SK-N-SH (cell line): ENCODE measurements at regions not wholly inside any gene's neighbourhood (a gene's known extent, or its start where the extent isn't known, plus 50 kb on each side); places are given as distances from the start of the nearest gene placed in this dataset.
A peak's percentile ranks its signal among the peaks of the same experiment; 100 is the strongest.

Experiments used
- CTCF ChIA-PET: fragments of 300-600, 350-600 bp; formaldehyde crosslinking; extraction: SDS; loops from one replicate; lab custom pipeline; 2021; lab: Yijun Ruan, JAX
- POLR2A ChIA-PET: fragments of 350-600 bp; sonication (Branson Sonifier 250); formaldehyde crosslinking; extraction: SDS; loops from one replicate; lab custom pipeline; 2020; ENCODE audit warnings: antibody characterized with exemption, inconsistent platforms; lab: Yijun Ruan, JAX
- DNase-seq: peaks from one replicate; pipeline ENCODE4 v3.0.0; 2012
- H2AFZ ChIP-seq: fragments of 200-600 bp; sonication (generic); 2 replicates; pipeline ENCODE4 v1.8.1; 2016; ENCODE audit warnings: antibody characterized with exemption, mild to moderate bottlenecking, low read depth
- H3F3A ChIP-seq: fragments of 200-600 bp; sonication (generic); replicated peaks from 2 replicates; pipeline ENCODE3; 2016; ENCODE audit warnings: antibody characterized with exemption, mild to moderate bottlenecking; ENCODE audit not compliant: insufficient read depth
- H3K27ac ChIP-seq, 2 experiments: fragments of 200-500 bp in 1 of 2; fragments of 200-600 bp in 1 of 2; sonication (Bioruptor generic) in 1 of 2; sonication (generic), shearing (Covaris generic) in 1 of 2; 2 replicates each; pipeline versions ENCODE4 v1.5.1 to v1.6.1; 2014 to 2016; ENCODE audit warnings: low read depth in 2 of 2, inconsistent platforms in 1 of 2, low read length in 1 of 2, mild to moderate bottlenecking in 1 of 2, mixed read lengths in 1 of 2
- H3K27me3 ChIP-seq: fragments of 200-600 bp; sonication (generic), shearing (Covaris generic); 2 replicates; pipeline ENCODE4 v1.6.1; 2016; ENCODE audit warnings: mixed run types; ENCODE audit not compliant: insufficient read depth
- H3K36me3 ChIP-seq, 2 experiments: fragments of 200-500 bp in 1 of 2; fragments of 200-600 bp in 1 of 2; sonication (Bioruptor generic) in 1 of 2; sonication (generic) in 1 of 2; replicated peaks in 1 of 2; 2 replicates each; pipeline versions ENCODE3 to v1.5.1; 2014 to 2016; ENCODE audit warnings: low read length in 1 of 2, mild to moderate bottlenecking in 1 of 2; ENCODE audit not compliant: insufficient read depth in 2 of 2, control insufficient read depth in 1 of 2
- H3K4me1 ChIP-seq, 2 experiments: fragments of 200-500 bp in 1 of 2; fragments of 200-600 bp in 1 of 2; sonication (Bioruptor generic) in 1 of 2; sonication (generic), shearing (Covaris generic) in 1 of 2; 2 replicates each; pipeline versions ENCODE4 v1.5.1 to v1.6.1; 2014 to 2016; ENCODE audit warnings: low read depth in 1 of 2, low read length in 1 of 2, mixed run types in 1 of 2; ENCODE audit not compliant: insufficient read depth in 2 of 2, control insufficient read depth in 1 of 2
- H3K4me2 ChIP-seq: fragments of 200-600 bp; sonication (generic), shearing (Covaris generic); 2 replicates; pipeline ENCODE4 v1.6.1; 2017; ENCODE audit warnings: mixed run types
- H3K4me3 ChIP-seq, 2 experiments: fragments of 200-500 bp in 1 of 2; fragments of 200-600 bp in 1 of 2; sonication (Bioruptor generic) in 1 of 2; sonication (generic), shearing (Covaris generic) in 1 of 2; 2 replicates each; pipeline versions ENCODE4 v1.5.1 to v1.8.1; 2014 to 2016; ENCODE audit warnings: low read depth in 2 of 2, inconsistent platforms in 1 of 2, low read length in 1 of 2, mild to moderate bottlenecking in 1 of 2, mixed read lengths in 1 of 2, moderate library complexity in 1 of 2
- H3K79me2 ChIP-seq: fragments of 200-600 bp; sonication (generic); 2 replicates; pipeline ENCODE4 v1.8.1; 2017; ENCODE audit warnings: mild to moderate bottlenecking; ENCODE audit not compliant: insufficient read depth
- H3K9ac ChIP-seq: fragments of 200-600 bp; sonication (generic); 2 replicates; pipeline ENCODE4 v1.6.1; 2017; ENCODE audit warnings: mixed run types
- H3K9me2 ChIP-seq: fragments of 200-600 bp; sonication (generic); 2 replicates; pipeline ENCODE4 v1.6.1; 2017; ENCODE audit warnings: mixed run types
- H3K9me3 ChIP-seq: fragments of 200-600 bp; sonication (generic); 2 replicates; pipeline ENCODE4 v1.6.1; 2017; ENCODE audit warnings: mixed run types, mild to moderate bottlenecking, moderate library complexity
- H4K20me1 ChIP-seq: fragments of 200-600 bp; sonication (generic); 2 replicates; pipeline ENCODE4 v1.6.1; 2017; ENCODE audit warnings: mild to moderate bottlenecking, mixed run types; ENCODE audit not compliant: insufficient read depth
- CHD2 ChIP-seq: fragments of 150-350 bp; IDR thresholded peaks from 2 replicates; pipeline ENCODE4 v1.6.1; 2018; ENCODE audit warnings: low read length; ENCODE audit not compliant: partially characterized antibody
- CTCF ChIP-seq: fragments of 200-600 bp; sonication (generic); IDR thresholded peaks from 2 replicates; pipeline ENCODE4 v1.6.1; 2017; ENCODE audit warnings: antibody characterized with exemption, mild to moderate bottlenecking, moderate library complexity
- FOSL2 ChIP-seq: IDR thresholded peaks from 2 replicates; pipeline ENCODE4 v1.4.0; 2012; ENCODE audit warnings: low read depth, mild to moderate bottlenecking, moderate library complexity, borderline replicate concordance
- MAX ChIP-seq: IDR thresholded peaks from 2 replicates; pipeline ENCODE4 v1.4.0; 2012; ENCODE audit warnings: low read depth
- MEF2A ChIP-seq: IDR thresholded peaks from 2 replicates; pipeline ENCODE4 v1.4.0; 2012; ENCODE audit warnings: low read depth, borderline replicate concordance
- NRF1 ChIP-seq: IDR thresholded peaks from 2 replicates; pipeline ENCODE4 v1.6.1; 2012; ENCODE audit warnings: low read depth, mild to moderate bottlenecking, low read length
- PBX3 ChIP-seq: IDR thresholded peaks from 2 replicates; pipeline ENCODE4; 2012
- RAD21 ChIP-seq: IDR thresholded peaks from 2 replicates; pipeline ENCODE4 v1.6.1; 2012; ENCODE audit warnings: mild to moderate bottlenecking, low read length
- RFX5 ChIP-seq: IDR thresholded peaks from 2 replicates; pipeline ENCODE4 v1.6.1; 2012; ENCODE audit warnings: mild to moderate bottlenecking, improper control_type of control experiment, low read length
- SIN3A ChIP-seq: IDR thresholded peaks from 2 replicates; pipeline ENCODE4 v1.6.1; 2012; ENCODE audit warnings: low read depth, mild to moderate bottlenecking, low read length, moderate library complexity, borderline replicate concordance
- TCF12 ChIP-seq: IDR thresholded peaks from 2 replicates; pipeline ENCODE4 v1.4.0; 2012
- WGBS: methylation state at CpG from one replicate; pipeline ENCODE4 v1.1.6; 2017; ENCODE audit warnings: low lambda C conversion rate; 5-methylcytosine and 5-hydroxymethylcytosine counted together
- TF ChIP-seq, protein P1 (sequence below): IDR thresholded peaks from 2 replicates; pipeline ENCODE4 v1.6.1; 2012; ENCODE audit warnings: mild to moderate bottlenecking, low read depth, low read length, moderate library complexity

- WGBS, result 22% methylated on average over 3 of the region's 3 CpGs
- Histone ChIP-seq H2AFZ (no peak overlapping the region), H3K79me2 (no peaks in the 10 kb centered on the region), H3K36me3 (no peaks in the 10 kb centered on the region), H3K9me2 (no peaks in the 10 kb centered on the region), H3K4me1 (no peaks in the 10 kb centered on the region), H3K27me3 (no peaks in the 10 kb centered on the region), H3K9ac (no peak overlapping the region), H3K4me3 (no peak overlapping the region), H3F3A (no peaks in the 10 kb centered on the region), H3K4me2 (no peak overlapping the region), H3K9me3 (no peaks in the 10 kb centered on the region), H3K27ac (no peak overlapping the region), H4K20me1 (no peaks in the 10 kb centered on the region)
- no peak for DNase-seq
- TF ChIP-seq MEF2A, result no peak
- TF ChIP-seq MAX, result no peak
- CTCF ChIA-PET, result interaction anchor here (0.7 kb wide), 1 partner anchor 702 kb away, joined by 3 read pairs; no protein-coding TSS in a partner anchor
- POLR2A ChIA-PET, result no interaction called here
Measured at GRCh38 chr16:5330058-5330457, 232.5 kb upstream of the EEF2KMT start.

GRCh38 chr16:5328546-5328945 lies 231.0 kb upstream of the EEF2KMT start:
- H3F3A ChIP-seq, result no peaks in the 10 kb centered on the region
- ChIA-PET CTCF (no interaction called here), POLR2A (no interaction called here)
- no peak overlapping the region for H2AFZ ChIP-seq
- H3K9ac ChIP-seq, result no peak overlapping the region
- TF ChIP-seq TCF12 (no peak), FOSL2 (no peak)
- peak; percentile 11 for DNase-seq
- no peak overlapping the region for H3K27ac ChIP-seq
- H3K9me3 ChIP-seq, result no peaks in the 10 kb centered on the region
- H3K36me3 ChIP-seq, result no peaks in the 10 kb centered on the region
- H3K79me2 ChIP-seq, result no peaks in the 10 kb centered on the region
- no peaks in the 10 kb centered on the region for H4K20me1 ChIP-seq
- no peak overlapping the region for H3K4me3 ChIP-seq
- no peak overlapping the region for H3K4me2 ChIP-seq
- H3K4me1 ChIP-seq, result no peaks in the 10 kb centered on the region
- H3K9me2 ChIP-seq, result no peaks in the 10 kb centered on the region
- no peaks in the 10 kb centered on the region for H3K27me3 ChIP-seq
- WGBS, result 7% methylated on average over 5 of the region's 5 CpGs

GRCh38 chr16:5326395-5326794 lies 228.8 kb upstream of the EEF2KMT start:
- H3K9me3 ChIP-seq, result no peaks in the 10 kb centered on the region
- ChIA-PET POLR2A (no interaction called here), CTCF (interaction anchor here (3.2 kb wide), 1 partner anchor 164 kb away, joined by 8 read pairs; no protein-coding TSS in a partner anchor)
- no peak overlapping the region for H3K27ac ChIP-seq
- H4K20me1 ChIP-seq, result no peaks in the 10 kb centered on the region
- no peak overlapping the region for H3K4me3 ChIP-seq
- no peaks in the 10 kb centered on the region for H3K9me2 ChIP-seq
- H3K9ac ChIP-seq, result no peak overlapping the region
- DNase-seq, result no peak
- H3K36me3 ChIP-seq, result no peaks in the 10 kb centered on the region
- WGBS, result 0% methylated on average over 3 of the region's 3 CpGs
- H3K4me1 ChIP-seq, result no peaks in the 10 kb centered on the region
- no peak overlapping the region for H2AFZ ChIP-seq
- TF ChIP-seq RAD21, result no peak
- no peak for TF ChIP-seq PBX3
- no peak for TF ChIP-seq NRF1
- no peak for TF ChIP-seq FOSL2
- TF ChIP-seq, protein P1, sequence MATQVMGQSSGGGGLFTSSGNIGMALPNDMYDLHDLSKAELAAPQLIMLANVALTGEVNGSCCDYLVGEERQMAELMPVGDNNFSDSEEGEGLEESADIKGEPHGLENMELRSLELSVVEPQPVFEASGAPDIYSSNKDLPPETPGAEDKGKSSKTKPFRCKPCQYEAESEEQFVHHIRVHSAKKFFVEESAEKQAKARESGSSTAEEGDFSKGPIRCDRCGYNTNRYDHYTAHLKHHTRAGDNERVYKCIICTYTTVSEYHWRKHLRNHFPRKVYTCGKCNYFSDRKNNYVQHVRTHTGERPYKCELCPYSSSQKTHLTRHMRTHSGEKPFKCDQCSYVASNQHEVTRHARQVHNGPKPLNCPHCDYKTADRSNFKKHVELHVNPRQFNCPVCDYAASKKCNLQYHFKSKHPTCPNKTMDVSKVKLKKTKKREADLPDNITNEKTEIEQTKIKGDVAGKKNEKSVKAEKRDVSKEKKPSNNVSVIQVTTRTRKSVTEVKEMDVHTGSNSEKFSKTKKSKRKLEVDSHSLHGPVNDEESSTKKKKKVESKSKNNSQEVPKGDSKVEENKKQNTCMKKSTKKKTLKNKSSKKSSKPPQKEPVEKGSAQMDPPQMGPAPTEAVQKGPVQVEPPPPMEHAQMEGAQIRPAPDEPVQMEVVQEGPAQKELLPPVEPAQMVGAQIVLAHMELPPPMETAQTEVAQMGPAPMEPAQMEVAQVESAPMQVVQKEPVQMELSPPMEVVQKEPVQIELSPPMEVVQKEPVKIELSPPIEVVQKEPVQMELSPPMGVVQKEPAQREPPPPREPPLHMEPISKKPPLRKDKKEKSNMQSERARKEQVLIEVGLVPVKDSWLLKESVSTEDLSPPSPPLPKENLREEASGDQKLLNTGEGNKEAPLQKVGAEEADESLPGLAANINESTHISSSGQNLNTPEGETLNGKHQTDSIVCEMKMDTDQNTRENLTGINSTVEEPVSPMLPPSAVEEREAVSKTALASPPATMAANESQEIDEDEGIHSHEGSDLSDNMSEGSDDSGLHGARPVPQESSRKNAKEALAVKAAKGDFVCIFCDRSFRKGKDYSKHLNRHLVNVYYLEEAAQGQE, result no peak
- no peak for TF ChIP-seq CTCF
- no peak for TF ChIP-seq RFX5
- no peak for TF ChIP-seq CHD2
- TF ChIP-seq SIN3A, result no peak
- no peak overlapping the region for H3K4me2 ChIP-seq
- no peaks in the 10 kb centered on the region for H3F3A ChIP-seq
- no peaks in the 10 kb centered on the region for H3K27me3 ChIP-seq
- no peaks in the 10 kb centered on the region for H3K79me2 ChIP-seq
